WERI-Rb-1 (cell line): ENCODE measurements at regions not wholly inside any gene's neighbourhood (a gene's known extent, or its start where the extent isn't known, plus 50 kb on each side); places are given as distances from the start of the nearest gene placed in this dataset.

Experiments
- DNase-seq: peaks from one replicate; pipeline ENCODE4 v3.0.0-alpha.2; 2020
- H3K27ac ChIP-seq: fragments of 250-450 bp; sonication (Bioruptor Pico); 2 replicates; pipeline ENCODE4 v1.5.1; 2020; ENCODE audit warnings: mild to moderate bottlenecking, moderate library complexity
- H3K27me3 ChIP-seq: fragments of 250-450 bp; sonication (Bioruptor Pico); 2 replicates; pipeline ENCODE4 v1.5.1; 2021; ENCODE audit warnings: mild to moderate bottlenecking, low read depth, moderate library complexity; ENCODE audit not compliant: insufficient read depth, severe bottlenecking
- H3K36me3 ChIP-seq: fragments of 250-450 bp; sonication (Bioruptor Pico); 2 replicates; pipeline ENCODE4 v1.5.1; 2020; ENCODE audit warnings: mild to moderate bottlenecking, moderate library complexity
- H3K4me3 ChIP-seq: 2 replicates; pipeline ENCODE4 v1.5.1; 2011; ENCODE audit warnings: low read depth, mild to moderate bottlenecking, control low read depth, low read length
- H3K9me3 ChIP-seq: fragments of 250-450 bp; sonication (Bioruptor Pico); 2 replicates; pipeline ENCODE4 v1.5.1; 2021; ENCODE audit warnings: mild to moderate bottlenecking, moderate library complexity; ENCODE audit not compliant: severe bottlenecking
- TF ChIP-seq, protein P1 (sequence below): IDR thresholded peaks from 2 replicates; pipeline ENCODE4 v1.5.1; 2011; ENCODE audit warnings: low read depth, mild to moderate bottlenecking, control low read depth, inconsistent platforms, low read length

DNA sequence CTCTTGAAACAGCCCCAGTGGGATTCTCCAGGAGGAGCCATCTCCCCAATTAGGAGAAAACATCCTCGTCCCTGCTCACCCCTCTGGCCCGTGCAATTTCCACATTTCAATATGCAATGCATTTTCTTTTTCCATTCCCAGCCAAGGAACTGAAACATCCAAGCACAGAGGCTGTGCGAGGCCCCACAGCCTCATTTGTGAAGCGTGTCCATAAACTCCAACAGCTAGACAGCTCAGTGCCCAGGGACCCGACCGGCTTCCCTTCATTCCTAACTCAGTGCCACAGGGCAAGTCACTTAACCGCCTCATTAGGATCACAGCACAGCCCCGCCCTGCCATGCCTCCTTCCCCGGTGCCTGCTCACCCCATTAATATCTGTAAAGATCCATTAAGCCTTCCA is 204.2 kb upstream of the IGF1R start:
- no peak overlapping the region for H3K4me3 ChIP-seq
- H3K36me3 ChIP-seq: no peaks in the 10 kb centered on the region
- H3K27ac ChIP-seq: no peak overlapping the region
- TF ChIP-seq, protein P1, sequence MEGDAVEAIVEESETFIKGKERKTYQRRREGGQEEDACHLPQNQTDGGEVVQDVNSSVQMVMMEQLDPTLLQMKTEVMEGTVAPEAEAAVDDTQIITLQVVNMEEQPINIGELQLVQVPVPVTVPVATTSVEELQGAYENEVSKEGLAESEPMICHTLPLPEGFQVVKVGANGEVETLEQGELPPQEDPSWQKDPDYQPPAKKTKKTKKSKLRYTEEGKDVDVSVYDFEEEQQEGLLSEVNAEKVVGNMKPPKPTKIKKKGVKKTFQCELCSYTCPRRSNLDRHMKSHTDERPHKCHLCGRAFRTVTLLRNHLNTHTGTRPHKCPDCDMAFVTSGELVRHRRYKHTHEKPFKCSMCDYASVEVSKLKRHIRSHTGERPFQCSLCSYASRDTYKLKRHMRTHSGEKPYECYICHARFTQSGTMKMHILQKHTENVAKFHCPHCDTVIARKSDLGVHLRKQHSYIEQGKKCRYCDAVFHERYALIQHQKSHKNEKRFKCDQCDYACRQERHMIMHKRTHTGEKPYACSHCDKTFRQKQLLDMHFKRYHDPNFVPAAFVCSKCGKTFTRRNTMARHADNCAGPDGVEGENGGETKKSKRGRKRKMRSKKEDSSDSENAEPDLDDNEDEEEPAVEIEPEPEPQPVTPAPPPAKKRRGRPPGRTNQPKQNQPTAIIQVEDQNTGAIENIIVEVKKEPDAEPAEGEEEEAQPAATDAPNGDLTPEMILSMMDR: no peak
- DNase-seq: no peak
- H3K27me3 ChIP-seq: peaks cover 90% of the 10 kb centered on the region
- peaks cover 3% of the 10 kb centered on the region for H3K9me3 ChIP-seq

DNA sequence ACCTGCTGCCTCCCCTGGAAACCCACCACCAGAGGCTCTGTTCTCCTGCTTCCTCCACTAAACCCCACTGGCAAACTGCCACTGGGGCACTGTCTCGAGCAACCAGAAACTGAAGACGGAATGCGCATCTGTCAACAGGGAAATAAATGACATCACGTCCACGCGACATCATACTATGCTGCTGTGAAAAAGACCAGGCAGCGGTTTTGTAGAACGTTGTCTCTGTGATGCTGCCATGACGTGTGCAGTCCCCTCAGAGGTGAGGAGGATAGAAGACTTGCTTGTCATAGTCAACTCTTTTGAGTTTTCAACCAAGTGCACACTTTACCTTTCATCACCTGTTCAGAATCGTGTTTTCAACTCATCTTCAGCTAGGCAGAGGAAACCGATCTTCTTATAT is 203.0 kb upstream of the IGF1R start:
- H3K27ac ChIP-seq: no peak overlapping the region
- no peaks in the 10 kb centered on the region for H3K36me3 ChIP-seq
- peaks cover 3% of the 10 kb centered on the region for H3K9me3 ChIP-seq
- H3K4me3 ChIP-seq: no peak overlapping the region
- no peak for DNase-seq
- TF ChIP-seq, protein P1: no peak
- peaks cover 85% of the 10 kb centered on the region for H3K27me3 ChIP-seq

DNA sequence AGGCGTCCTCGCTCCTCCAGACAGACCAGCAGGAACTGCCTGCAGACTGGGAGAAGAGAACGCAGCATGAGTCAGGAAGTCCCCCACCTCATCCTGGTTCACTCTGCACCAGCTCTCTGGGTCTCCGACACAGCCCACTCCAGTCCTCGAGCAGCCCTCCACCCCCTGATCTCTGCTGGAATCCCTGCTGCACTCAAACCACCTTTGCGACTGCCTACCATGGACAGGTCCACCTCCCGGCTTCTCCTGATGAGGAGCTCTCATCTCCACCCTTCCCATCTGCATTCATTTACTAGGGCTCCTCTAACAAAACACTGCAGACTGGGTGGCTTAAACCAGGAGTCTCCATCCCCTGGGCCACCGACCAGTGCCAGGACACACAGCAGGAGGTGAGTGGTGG is 202.3 kb upstream of the IGF1R start:
- no peak overlapping the region for H3K27ac ChIP-seq
- peaks cover 83% of the 10 kb centered on the region for H3K27me3 ChIP-seq
- no peaks in the 10 kb centered on the region for H3K36me3 ChIP-seq
- TF ChIP-seq, protein P1: no peak
- no peak for DNase-seq
- peaks cover 3% of the 10 kb centered on the region for H3K9me3 ChIP-seq
- no peak overlapping the region for H3K4me3 ChIP-seq

DNA sequence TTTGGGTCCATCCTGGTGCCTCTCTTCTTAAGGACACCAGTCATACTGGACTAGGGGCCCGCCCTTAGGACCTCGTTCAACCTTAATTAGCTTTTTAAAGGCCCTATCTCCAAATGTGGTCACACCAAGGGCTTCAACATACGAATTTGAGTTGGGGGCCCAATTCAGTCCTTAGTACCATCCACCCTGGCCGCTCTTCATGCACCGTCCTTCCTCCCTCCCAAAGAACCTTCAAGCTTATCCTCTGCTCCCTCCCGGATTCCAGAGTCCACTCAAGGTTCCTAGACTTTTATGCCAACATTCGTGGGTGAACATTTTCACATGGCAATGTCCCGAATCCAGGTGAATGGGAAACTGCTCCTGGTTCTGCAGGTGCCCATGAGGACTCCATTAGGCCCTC is 201.3 kb upstream of the IGF1R start:
- no peak overlapping the region for H3K4me3 ChIP-seq
- H3K27me3 ChIP-seq: peaks cover 87% of the 10 kb centered on the region
- no peaks in the 10 kb centered on the region for H3K36me3 ChIP-seq
- H3K9me3 ChIP-seq: peaks cover 3% of the 10 kb centered on the region
- TF ChIP-seq, protein P1: no peak
- DNase-seq: no peak
- H3K27ac ChIP-seq: no peak overlapping the region

DNA sequence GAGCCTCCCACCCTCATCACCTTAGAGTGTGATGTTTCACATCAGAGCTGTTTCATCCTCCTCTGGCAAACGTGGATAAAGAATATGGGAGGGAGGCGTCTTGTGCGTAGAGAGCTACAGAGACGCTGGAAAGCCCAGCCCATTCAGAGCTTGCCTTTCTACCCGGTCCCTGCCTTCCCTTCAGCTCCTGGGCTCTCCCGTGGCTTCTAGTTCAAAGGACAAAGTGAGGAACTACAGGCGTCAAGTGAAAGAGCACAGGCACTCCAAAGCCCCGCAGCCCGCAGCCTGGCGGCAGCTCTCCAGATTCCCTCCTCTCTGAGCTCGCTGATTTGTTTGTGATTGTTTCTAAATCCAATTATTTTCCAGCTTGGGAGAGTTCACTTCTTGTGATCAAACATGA is 197.1 kb upstream of the IGF1R start:
- H3K27me3 ChIP-seq: peaks cover 85% of the 10 kb centered on the region
- H3K4me3 ChIP-seq: no peak overlapping the region
- peaks cover 3% of the 10 kb centered on the region for H3K9me3 ChIP-seq
- no peak for DNase-seq
- TF ChIP-seq, protein P1: no peak
- H3K36me3 ChIP-seq: no peaks in the 10 kb centered on the region
- H3K27ac ChIP-seq: no peak overlapping the region

DNA sequence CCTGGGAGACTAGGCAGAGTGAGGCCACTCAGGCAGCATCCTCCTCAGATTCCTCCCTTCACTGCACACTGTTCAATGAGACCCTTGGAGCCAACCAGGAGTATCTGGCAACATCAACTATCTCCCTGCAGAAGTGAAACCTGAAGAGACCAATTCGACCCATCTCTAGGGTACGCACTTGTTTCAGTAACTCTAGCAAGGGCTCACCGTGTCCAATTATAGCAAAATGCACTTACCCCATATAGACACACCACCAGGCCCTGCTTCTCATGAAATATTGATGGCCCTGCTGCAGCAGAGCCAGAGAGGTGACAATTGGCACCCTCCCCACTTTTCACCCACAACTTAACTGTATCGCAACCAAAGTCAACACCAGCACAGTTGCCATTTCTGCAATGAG is 196.1 kb upstream of the IGF1R start:
- H3K27me3 ChIP-seq: peaks cover 84% of the 10 kb centered on the region
- H3K27ac ChIP-seq: no peak overlapping the region
- H3K36me3 ChIP-seq: no peaks in the 10 kb centered on the region
- H3K9me3 ChIP-seq: peaks cover 3% of the 10 kb centered on the region
- DNase-seq: no peak
- TF ChIP-seq, protein P1: no peak
- no peak overlapping the region for H3K4me3 ChIP-seq
